ENCODE measurements at regions not wholly inside any gene's neighbourhood (a gene's known extent, or its start where the extent isn't known, plus 50 kb on each side); places are given as distances from the start of the nearest gene placed in this dataset.
"Not testable (repeated sequence)": the region's sequence is repeated elsewhere in the genome, so short reads cannot be mapped to it uniquely, and the experiment has no call there.

GRCh38 chr12:119931402-119931801, 54.3 kb upstream of the CIT start:
- in situ Hi-C loops (cut with MboI; ENCODE audit: low sequenced_read_pairs, unreplicated experiment): no loop called here
- no peak for TF ChIP-seq CTCF (IDR thresholded peaks at IDR 0.05; ENCODE audit: borderline replicate concordance, control extremely low read depth, extremely low read depth, insufficient read depth, missing control alignments)
- DNase-seq (ENCODE audit: low spot score): no peak

GRCh38 chr12:119932921-119933320, 55.8 kb upstream of the CIT start:
- TF ChIP-seq CTCF (IDR thresholded peaks at IDR 0.05; ENCODE audit: borderline replicate concordance, control extremely low read depth, extremely low read depth, insufficient read depth, missing control alignments): no peak
- DNase-seq (ENCODE audit: low spot score): no peak
- in situ Hi-C loops (cut with MboI; ENCODE audit: low sequenced_read_pairs, unreplicated experiment): no loop called here

GRCh38 chr12:119934780-119935179, 54.3 kb upstream of the BICDL1 start:
- DNase-seq (ENCODE audit: low spot score); in situ Hi-C loops (cut with MboI; ENCODE audit: low sequenced_read_pairs, unreplicated experiment): not testable (repeated sequence)

GRCh38 chr12:119936705-119937311, 52.2 kb upstream of the BICDL1 start:
- no peak for DNase-seq (ENCODE audit: low spot score)
- in situ Hi-C loops (cut with MboI; ENCODE audit: low sequenced_read_pairs, unreplicated experiment): no loop called here
- no peak for TF ChIP-seq CTCF (IDR thresholded peaks at IDR 0.05; ENCODE audit: borderline replicate concordance, control extremely low read depth, extremely low read depth, insufficient read depth, missing control alignments)

- TF ChIP-seq CTCF (IDR thresholded peaks at IDR 0.05; ENCODE audit: borderline replicate concordance, control extremely low read depth, extremely low read depth, insufficient read depth, missing control alignments): peak; percentile 67
These were observed 50.9 kb upstream of the BICDL1 start for GRCh38 chr12:119938049-119938667.

More at GRCh38 chr12:119938049-119938667, 50.9 kb upstream of the BICDL1 start:
- DNase-seq (ENCODE audit: low spot score): peak; percentile 76
- in situ Hi-C loops (cut with MboI; ENCODE audit: low sequenced_read_pairs, unreplicated experiment): no loop called here

All from GM13976 (cell line).